HepG2 (cell line): ENCODE measurements at regions not wholly inside any gene's neighbourhood (a gene's known extent, or its start where the extent isn't known, plus 50 kb on each side); places are given as distances from the start of the nearest gene placed in this dataset.

Experiments
- ATAC-seq: fragments of 200-7000 bp; cut with Tn5 transposase; 3 replicates; pipeline ENCODE4 v1.9.1; 2020; ENCODE audit warnings: mild to moderate bottlenecking, moderate library complexity
- BruUV-seq: library from RNA; stranded (reverse); fragments of 400-500 nt; replicated peaks from 2 replicates; lab custom pipeline; 2021; lab: Mats Ljungman, UMichigan
- CTCF ChIA-PET: fragments of 300-600 bp; formaldehyde crosslinking; extraction: SDS; loops from one replicate; lab custom pipeline; 2021; ENCODE audit warnings: low total read pairs, inconsistent platforms, low intra/inter-chr PET ratio; lab: Yijun Ruan, JAX
- POLR2A ChIA-PET: fragments of 350-600 bp; sonication (Branson Sonifier 250); formaldehyde crosslinking; loops from one replicate; lab custom pipeline; 2020; ENCODE audit warnings: antibody characterized with exemption, inconsistent platforms; lab: Yijun Ruan, JAX
- DNase-seq: peaks from one replicate; pipeline ENCODE4 v3.0.0-alpha.2; 2015; ENCODE audit warnings: low spot score
- FAIRE-seq: peaks from 3 replicates; lab custom pipeline; 2011; peaks lifted over from hg19 to GRCh38; lab: Jason Lieb, UNC
- H2AFZ ChIP-seq: one replicate; pipeline ENCODE4 v1.6.1; 2011; ENCODE audit warnings: low read length, inconsistent platforms
- H3K27ac ChIP-seq: fragments of 300-600 bp; 3 replicates; pipeline ENCODE4 v1.8.0; 2011; ENCODE audit warnings: mixed run types, mild to moderate bottlenecking, mixed read lengths, low read length, inconsistent platforms; ENCODE audit not compliant: insufficient read depth; ENCODE audit errors: extremely low read length
- H3K27me3 ChIP-seq, 2 experiments: fragments of 200-600 bp in 1 of 2; 2 replicates in 1 of 2; 3 replicates in 1 of 2; pipeline versions ENCODE4 v1.6.0 to v1.8.0; 2011; ENCODE audit warnings: low read length in 2 of 2, mild to moderate bottlenecking in 2 of 2, moderate library complexity in 2 of 2, inconsistent platforms in 1 of 2; ENCODE audit not compliant: insufficient read depth in 2 of 2, control insufficient read depth in 1 of 2
- H3K36me3 ChIP-seq, 2 experiments: fragments of 200-600 bp in 1 of 2; replicated peaks in 1 of 2; 2 replicates in 1 of 2; 3 replicates in 1 of 2; pipeline versions ENCODE4 v1.5.1 to v1.8.0; 2011; ENCODE audit warnings: low read length in 2 of 2, inconsistent platforms in 1 of 2; ENCODE audit not compliant: insufficient read depth in 2 of 2, control insufficient read depth in 1 of 2
- H3K4me1 ChIP-seq: 2 replicates; pipeline ENCODE4 v1.5.1; 2012; ENCODE audit warnings: low read length, inconsistent platforms; ENCODE audit not compliant: insufficient read depth
- H3K4me2 ChIP-seq: 2 replicates; pipeline ENCODE4 v1.6.0; 2011; ENCODE audit warnings: low read depth, low read length, inconsistent platforms
- H3K4me3 ChIP-seq, 3 experiments: fragments of 200-600 bp in 1 of 3; sonication (generic), shearing (Covaris generic) in 1 of 3; replicated peaks in 1 of 3; 2 replicates each; pipeline ENCODE4 v1.5.1; 2011 to 2016; ENCODE audit warnings: low read length in 3 of 3, inconsistent platforms in 2 of 3, low read depth in 2 of 3, mild to moderate bottlenecking in 2 of 3, control low read depth in 1 of 3, mixed read lengths in 1 of 3; ENCODE audit not compliant: insufficient read depth in 1 of 3
- H3K79me2 ChIP-seq: one replicate; pipeline ENCODE4 v1.6.1; 2011; ENCODE audit warnings: low read length, inconsistent platforms; ENCODE audit not compliant: insufficient read depth
- H3K9ac ChIP-seq: 2 replicates; pipeline ENCODE4 v1.6.0; 2011; ENCODE audit warnings: mild to moderate bottlenecking, low read depth, low read length, inconsistent platforms; ENCODE audit not compliant: insufficient read depth
- H3K9me3 ChIP-seq: 2 replicates; pipeline ENCODE4 v1.5.1; 2012; ENCODE audit warnings: mild to moderate bottlenecking, low read length
- H4K20me1 ChIP-seq: 2 replicates; pipeline ENCODE4 v1.6.0; 2011; ENCODE audit warnings: inconsistent platforms, mild to moderate bottlenecking, low read length, moderate library complexity; ENCODE audit not compliant: insufficient read depth
- CBX1 ChIP-seq: IDR thresholded peaks from one replicate; pipeline ENCODE4 v1.6.1; 2016; ENCODE audit warnings: antibody characterized with exemption, low read depth
- EEA1 ChIP-seq: sonication (generic); formaldehyde crosslinking; IDR thresholded peaks from 2 replicates; pipeline ENCODE4 v1.5.1; 2020; ENCODE audit warnings: mild to moderate bottlenecking, missing genetic modification reagents, borderline replicate concordance
- EHMT2 ChIP-seq: fragments of 200-600 bp; sonication (generic); IDR thresholded peaks from 2 replicates; pipeline ENCODE4 v1.7.0; 2017; ENCODE audit warnings: antibody characterized with exemption, low read depth, low read length, borderline replicate concordance
- HMG20A ChIP-seq: IDR thresholded peaks from 2 replicates; pipeline ENCODE4 v1.6.1; 2016; ENCODE audit warnings: borderline replicate concordance
- HNRNPL ChIP-seq: fragments of 200-400 bp; formaldehyde crosslinking; IDR thresholded peaks from 2 replicates; pipeline ENCODE4 v1.6.1; 2017; ENCODE audit warnings: mild to moderate bottlenecking, low read depth, low read length
- KLF16 ChIP-seq, 2 experiments: sonication (generic) in 1 of 2; formaldehyde crosslinking in 1 of 2; IDR thresholded peaks; 2 replicates each; pipeline versions ENCODE4 v1.6.1 to v1.8.0; 2016 to 2023; ENCODE audit warnings: missing genetic modification reagents in 2 of 2, missing compliant biosample characterization in 1 of 2
- KLF6 ChIP-seq: IDR thresholded peaks from 2 replicates; pipeline ENCODE4 v1.8.0; 2016; ENCODE audit warnings: missing biosample characterization, missing genetic modification reagents
- THRA ChIP-seq: sonication (generic); formaldehyde crosslinking; IDR thresholded peaks from 2 replicates; pipeline ENCODE4 v1.4.0; 2020; ENCODE audit warnings: missing genetic modification reagents, borderline replicate concordance
- ZNF12 ChIP-seq: sonication (generic); formaldehyde crosslinking; IDR thresholded peaks from 2 replicates; pipeline ENCODE4 v1.5.0; 2020; ENCODE audit warnings: missing genetic modification reagents
- ZNF530 ChIP-seq: sonication (generic); formaldehyde crosslinking; IDR thresholded peaks from 2 replicates; pipeline ENCODE4 v1.5.0; 2020; ENCODE audit warnings: low read depth, mild to moderate bottlenecking, missing genetic modification reagents
- ZNF616 ChIP-seq: sonication (generic); formaldehyde crosslinking; IDR thresholded peaks from 2 replicates; pipeline ENCODE4 v1.5.0; 2020; ENCODE audit warnings: low read depth, mild to moderate bottlenecking, missing genetic modification reagents
- ZNF782 ChIP-seq: sonication (generic); formaldehyde crosslinking; IDR thresholded peaks from 2 replicates; pipeline ENCODE4 v1.4.0; 2020; ENCODE audit warnings: missing genetic modification reagents, mild to moderate bottlenecking, borderline replicate concordance
- ZSCAN20 ChIP-seq: sonication (generic); formaldehyde crosslinking; IDR thresholded peaks from 2 replicates; pipeline ENCODE4 v1.4.0; 2020; ENCODE audit warnings: missing genetic modification reagents, mild to moderate bottlenecking, borderline replicate concordance
- WGBS: methylation state at CpG from one replicate; pipeline ENCODE4 v1.1.6; 2017; ENCODE audit warnings: low lambda C conversion rate; 5-methylcytosine and 5-hydroxymethylcytosine counted together
- in situ Hi-C: cut with HindIII; loops from 2 replicates; pipeline ENCODE4 v1.10.0; 2017; ENCODE audit warnings: low pct_unique_long_range_greater_than_20kb; ENCODE audit not compliant: extremely low pct_ligation_motif_present
- intact Hi-C: fragments of 100-400 bp; cut with micrococcal nuclease; formaldehyde crosslinking; loops from one replicate; pipeline ENCODE4 v1.10.0; 2022; ENCODE audit not compliant: unreplicated experiment
- TF ChIP-seq, protein P1 (sequence below): sonication (generic); formaldehyde crosslinking; IDR thresholded peaks from 2 replicates; pipeline ENCODE4 v1.9.0; 2022; ENCODE audit warnings: low read depth, missing genetic modification reagents
- TF ChIP-seq, protein P2 (sequence below): sonication (generic); formaldehyde crosslinking; IDR thresholded peaks from 2 replicates; pipeline ENCODE4 v1.9.0; 2021; ENCODE audit warnings: missing genetic modification reagents, borderline replicate concordance
- TF ChIP-seq, protein P3 (sequence below): sonication (generic); formaldehyde crosslinking; conservative IDR thresholded peaks from 2 replicates; pipeline ENCODE4 v1.4.0; 2020; ENCODE audit warnings: missing genetic modification reagents

DNA sequence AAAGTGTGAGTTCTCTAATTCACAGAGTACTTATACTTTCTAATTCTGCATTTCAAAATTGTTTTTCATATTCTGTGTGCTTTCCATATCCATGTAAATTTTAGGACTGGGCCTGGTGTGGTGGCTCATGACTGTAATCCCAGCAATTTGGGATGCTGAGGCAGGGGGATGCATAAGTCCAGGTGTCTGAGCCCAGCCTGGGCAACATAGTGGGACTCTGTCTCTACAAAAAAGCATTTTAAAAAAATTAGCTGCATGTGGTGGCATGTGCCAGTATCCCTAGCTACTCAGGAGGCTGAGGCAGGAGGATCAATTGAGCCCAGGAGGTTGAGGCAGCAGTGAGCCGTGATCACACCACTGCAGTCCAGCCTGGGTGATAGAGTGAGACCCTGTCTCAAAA lies 382.6 kb upstream of the AKR1E2 start:
- no peak overlapping the region for H3K27ac ChIP-seq
- H4K20me1 ChIP-seq: no peaks in the 10 kb centered on the region
- no peak overlapping the region for H3K4me2 ChIP-seq
- H3K4me3 ChIP-seq: no peak overlapping the region
- in situ Hi-C loops: no loop called here
- ChIA-PET CTCF (no interaction called here), POLR2A (no interaction called here)
- DNase-seq (no peak), FAIRE-seq (no peak), ATAC-seq (no peak)
- BruUV-seq: no TSS peak
- H3K9ac ChIP-seq: no peak overlapping the region
- intact Hi-C loops: no loop called here
- H3K9me3 ChIP-seq: no peaks in the 10 kb centered on the region; the same call in 1 of the 2 replicates
- 13% methylated on average over 1 of the region's 1 CpG for WGBS
- H3K79me2 ChIP-seq: no peaks in the 10 kb centered on the region
- TF ChIP-seq ZNF616 (CRISPR knock-in tag) (no peak), ZSCAN20 (no peak), HMG20A (no peak), ZNF12 (CRISPR knock-in tag) (no peak), ZNF530 (CRISPR knock-in tag) (no peak), ZNF782 (CRISPR knock-in tag) (no peak), KLF6 (CRISPR knock-in tag) (no peak), EHMT2 (no peak), HNRNPL (no peak), KLF16 (CRISPR knock-in tag; IDR thresholded peaks at IDR 0.05) (no peak), THRA (CRISPR knock-in tag) (no peak), CBX1 (no peak), EEA1 (no peak)
- TF ChIP-seq, protein P1, sequence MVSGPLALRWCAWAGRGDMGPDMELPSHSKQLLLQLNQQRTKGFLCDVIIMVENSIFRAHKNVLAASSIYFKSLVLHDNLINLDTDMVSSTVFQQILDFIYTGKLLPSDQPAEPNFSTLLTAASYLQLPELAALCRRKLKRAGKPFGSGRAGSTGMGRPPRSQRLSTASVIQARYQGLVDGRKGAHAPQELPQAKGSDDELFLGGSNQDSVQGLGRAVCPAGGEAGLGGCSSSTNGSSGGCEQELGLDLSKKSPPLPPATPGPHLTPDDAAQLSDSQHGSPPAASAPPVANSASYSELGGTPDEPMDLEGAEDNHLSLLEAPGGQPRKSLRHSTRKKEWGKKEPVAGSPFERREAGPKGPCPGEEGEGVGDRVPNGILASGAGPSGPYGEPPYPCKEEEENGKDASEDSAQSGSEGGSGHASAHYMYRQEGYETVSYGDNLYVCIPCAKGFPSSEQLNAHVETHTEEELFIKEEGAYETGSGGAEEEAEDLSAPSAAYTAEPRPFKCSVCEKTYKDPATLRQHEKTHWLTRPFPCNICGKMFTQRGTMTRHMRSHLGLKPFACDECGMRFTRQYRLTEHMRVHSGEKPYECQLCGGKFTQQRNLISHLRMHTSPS (CRISPR knock-in tag): no peak
- TF ChIP-seq, protein P2, sequence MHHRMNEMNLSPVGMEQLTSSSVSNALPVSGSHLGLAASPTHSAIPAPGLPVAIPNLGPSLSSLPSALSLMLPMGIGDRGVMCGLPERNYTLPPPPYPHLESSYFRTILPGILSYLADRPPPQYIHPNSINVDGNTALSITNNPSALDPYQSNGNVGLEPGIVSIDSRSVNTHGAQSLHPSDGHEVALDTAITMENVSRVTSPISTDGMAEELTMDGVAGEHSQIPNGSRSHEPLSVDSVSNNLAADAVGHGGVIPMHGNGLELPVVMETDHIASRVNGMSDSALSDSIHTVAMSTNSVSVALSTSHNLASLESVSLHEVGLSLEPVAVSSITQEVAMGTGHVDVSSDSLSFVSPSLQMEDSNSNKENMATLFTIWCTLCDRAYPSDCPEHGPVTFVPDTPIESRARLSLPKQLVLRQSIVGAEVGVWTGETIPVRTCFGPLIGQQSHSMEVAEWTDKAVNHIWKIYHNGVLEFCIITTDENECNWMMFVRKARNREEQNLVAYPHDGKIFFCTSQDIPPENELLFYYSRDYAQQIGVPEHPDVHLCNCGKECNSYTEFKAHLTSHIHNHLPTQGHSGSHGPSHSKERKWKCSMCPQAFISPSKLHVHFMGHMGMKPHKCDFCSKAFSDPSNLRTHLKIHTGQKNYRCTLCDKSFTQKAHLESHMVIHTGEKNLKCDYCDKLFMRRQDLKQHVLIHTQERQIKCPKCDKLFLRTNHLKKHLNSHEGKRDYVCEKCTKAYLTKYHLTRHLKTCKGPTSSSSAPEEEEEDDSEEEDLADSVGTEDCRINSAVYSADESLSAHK (CRISPR knock-in tag): no peak
- TF ChIP-seq, protein P3, sequence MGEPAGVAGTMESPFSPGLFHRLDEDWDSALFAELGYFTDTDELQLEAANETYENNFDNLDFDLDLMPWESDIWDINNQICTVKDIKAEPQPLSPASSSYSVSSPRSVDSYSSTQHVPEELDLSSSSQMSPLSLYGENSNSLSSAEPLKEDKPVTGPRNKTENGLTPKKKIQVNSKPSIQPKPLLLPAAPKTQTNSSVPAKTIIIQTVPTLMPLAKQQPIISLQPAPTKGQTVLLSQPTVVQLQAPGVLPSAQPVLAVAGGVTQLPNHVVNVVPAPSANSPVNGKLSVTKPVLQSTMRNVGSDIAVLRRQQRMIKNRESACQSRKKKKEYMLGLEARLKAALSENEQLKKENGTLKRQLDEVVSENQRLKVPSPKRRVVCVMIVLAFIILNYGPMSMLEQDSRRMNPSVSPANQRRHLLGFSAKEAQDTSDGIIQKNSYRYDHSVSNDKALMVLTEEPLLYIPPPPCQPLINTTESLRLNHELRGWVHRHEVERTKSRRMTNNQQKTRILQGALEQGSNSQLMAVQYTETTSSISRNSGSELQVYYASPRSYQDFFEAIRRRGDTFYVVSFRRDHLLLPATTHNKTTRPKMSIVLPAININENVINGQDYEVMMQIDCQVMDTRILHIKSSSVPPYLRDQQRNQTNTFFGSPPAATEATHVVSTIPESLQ (CRISPR knock-in tag): no peak
- no peaks in the 10 kb centered on the region for H3K36me3 ChIP-seq
- H3K4me1 ChIP-seq: no peaks in the 10 kb centered on the region
- H3K27me3 ChIP-seq: no peaks in the 10 kb centered on the region; a peak in 1 of 5 replicates
- no peak overlapping the region for H2AFZ ChIP-seq
